Cardiac muscle cell (in vitro differentiated cells and primary cell): ENCODE measurements at regions not wholly inside any gene's neighbourhood (a gene's known extent, or its start where the extent isn't known, plus 50 kb on each side); places are given as distances from the start of the nearest gene placed in this dataset.

Experiments used
- DNase-seq, 2 donors: peaks; one replicate each; pipeline versions ENCODE4 v3.0.0 to v3.0.0-alpha.2; 2010 to 2017; ENCODE audit warnings: low read depth in 1 of 2, low spot score in 1 of 2
- H3K27ac ChIP-seq: fragments of 200-600 bp; sonication (generic); 2 replicates; pipeline ENCODE4 v1.5.1; 2016
- H3K27me3 ChIP-seq: fragments of 200-600 bp; sonication (generic); 2 replicates; pipeline ENCODE4 v1.6.0; 2016; ENCODE audit warnings: control low read depth
- H3K36me3 ChIP-seq: fragments of 200-600 bp; sonication (generic); 2 replicates; pipeline ENCODE4 v1.5.1; 2016; ENCODE audit warnings: control low read depth
- H3K4me1 ChIP-seq: fragments of 200-600 bp; sonication (generic); 2 replicates; pipeline ENCODE4 v1.8.1; 2017; ENCODE audit warnings: low read depth, mild to moderate bottlenecking, mixed run types
- H3K4me3 ChIP-seq: fragments of 200-600 bp; sonication (generic); 2 replicates; pipeline ENCODE4 v1.5.1; 2016; ENCODE audit warnings: mild to moderate bottlenecking
- H3K9me3 ChIP-seq: fragments of 200-600 bp; sonication (generic); 2 replicates; pipeline ENCODE4 v1.5.1; 2017; ENCODE audit warnings: low read depth, mild to moderate bottlenecking, control low read depth
- TF ChIP-seq, protein P1 (sequence below): IDR thresholded peaks from 2 replicates; pipeline ENCODE4 v1.5.1; 2012; ENCODE audit warnings: low read depth, mild to moderate bottlenecking, low read length

- H3K27ac ChIP-seq: no peak overlapping the region
- TF ChIP-seq, protein P1, sequence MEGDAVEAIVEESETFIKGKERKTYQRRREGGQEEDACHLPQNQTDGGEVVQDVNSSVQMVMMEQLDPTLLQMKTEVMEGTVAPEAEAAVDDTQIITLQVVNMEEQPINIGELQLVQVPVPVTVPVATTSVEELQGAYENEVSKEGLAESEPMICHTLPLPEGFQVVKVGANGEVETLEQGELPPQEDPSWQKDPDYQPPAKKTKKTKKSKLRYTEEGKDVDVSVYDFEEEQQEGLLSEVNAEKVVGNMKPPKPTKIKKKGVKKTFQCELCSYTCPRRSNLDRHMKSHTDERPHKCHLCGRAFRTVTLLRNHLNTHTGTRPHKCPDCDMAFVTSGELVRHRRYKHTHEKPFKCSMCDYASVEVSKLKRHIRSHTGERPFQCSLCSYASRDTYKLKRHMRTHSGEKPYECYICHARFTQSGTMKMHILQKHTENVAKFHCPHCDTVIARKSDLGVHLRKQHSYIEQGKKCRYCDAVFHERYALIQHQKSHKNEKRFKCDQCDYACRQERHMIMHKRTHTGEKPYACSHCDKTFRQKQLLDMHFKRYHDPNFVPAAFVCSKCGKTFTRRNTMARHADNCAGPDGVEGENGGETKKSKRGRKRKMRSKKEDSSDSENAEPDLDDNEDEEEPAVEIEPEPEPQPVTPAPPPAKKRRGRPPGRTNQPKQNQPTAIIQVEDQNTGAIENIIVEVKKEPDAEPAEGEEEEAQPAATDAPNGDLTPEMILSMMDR: peak; percentile 52
- no peaks in the 10 kb centered on the region for H3K27me3 ChIP-seq
- DNase-seq: peak; percentile 48 to 59
- no peak overlapping the region for H3K4me3 ChIP-seq
- H3K9me3 ChIP-seq: no peaks in the 10 kb centered on the region
- no peaks in the 10 kb centered on the region for H3K36me3 ChIP-seq
- H3K4me1 ChIP-seq: no peaks in the 10 kb centered on the region
Measured at GRCh38 chr13:97659602-97660001, 225.6 kb downstream of the RAP2A start.

GRCh38 chr13:97660594-97661260 is 226.8 kb downstream of the RAP2A start:
- DNase-seq: peak in 1 of 2 donors; percentile 10
- no peaks in the 10 kb centered on the region for H3K9me3 ChIP-seq
- no peaks in the 10 kb centered on the region for H3K27me3 ChIP-seq
- no peak overlapping the region for H3K4me3 ChIP-seq
- TF ChIP-seq, protein P1: no peak
- H3K4me1 ChIP-seq: no peaks in the 10 kb centered on the region
- no peaks in the 10 kb centered on the region for H3K36me3 ChIP-seq
- H3K27ac ChIP-seq: no peak overlapping the region

- H3K4me3 ChIP-seq: no peak overlapping the region
- no peak for DNase-seq
- no peaks in the 10 kb centered on the region for H3K9me3 ChIP-seq
- TF ChIP-seq, protein P1: no peak
- no peaks in the 10 kb centered on the region for H3K4me1 ChIP-seq
- H3K27ac ChIP-seq: no peak overlapping the region
- no peaks in the 10 kb centered on the region for H3K36me3 ChIP-seq
- no peaks in the 10 kb centered on the region for H3K27me3 ChIP-seq
Measured at GRCh38 chr13:97686594-97686993, 252.6 kb downstream of the RAP2A start.

GRCh38 chr13:97692628-97693027 is 258.7 kb downstream of the RAP2A start:
- TF ChIP-seq, protein P1: no peak
- Histone ChIP-seq H3K27me3 (no peaks in the 10 kb centered on the region), H3K4me3 (no peak overlapping the region), H3K27ac (no peak overlapping the region), H3K9me3 (no peaks in the 10 kb centered on the region), H3K36me3 (no peaks in the 10 kb centered on the region), H3K4me1 (no peaks in the 10 kb centered on the region)
- peak in 1 of 2 donors; percentile 9 for DNase-seq

GRCh38 chr13:97695684-97696083 is 257.8 kb upstream of the IPO5 start:
- H3K27ac ChIP-seq: no peak overlapping the region
- H3K4me1 ChIP-seq: no peaks in the 10 kb centered on the region
- TF ChIP-seq, protein P1: no peak
- H3K4me3 ChIP-seq: no peak overlapping the region
- no peak for DNase-seq
- H3K36me3 ChIP-seq: no peaks in the 10 kb centered on the region
- H3K9me3 ChIP-seq: no peaks in the 10 kb centered on the region
- no peaks in the 10 kb centered on the region for H3K27me3 ChIP-seq
